ENCODE measurements at regions not wholly inside any gene's neighbourhood (a gene's known extent, or its start where the extent isn't known, plus 50 kb on each side); places are given as distances from the start of the nearest gene placed in this dataset.

DNA sequence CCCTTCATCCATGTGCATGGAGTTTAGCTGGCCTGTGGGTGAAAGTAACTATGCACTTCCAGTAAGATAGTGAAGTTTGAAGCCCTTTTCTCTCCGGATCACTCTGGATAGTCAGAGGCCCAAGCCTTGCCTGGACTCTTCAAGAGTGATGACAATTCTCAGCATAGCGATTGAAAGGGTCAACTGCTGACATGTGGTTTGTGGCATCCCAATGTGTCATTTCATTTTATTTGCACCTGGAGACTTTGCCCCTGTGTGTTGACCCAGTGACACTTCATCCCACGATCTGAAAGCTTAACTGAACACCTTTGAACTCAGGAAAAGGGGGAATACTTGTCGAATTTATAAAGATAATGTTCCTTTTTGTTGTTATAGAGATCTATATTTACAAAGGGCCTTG, 711.9 kb upstream of the TMEM132C start:
- TF ChIP-seq RAD21 (IDR thresholded peaks at IDR 0.05; ENCODE audit: low read depth) (no peak), NFIC (IDR thresholded peaks at IDR 0.05) (no peak), TCF12 (IDR thresholded peaks at IDR 0.05; ENCODE audit: low read depth) (no peak), CEBPB (IDR thresholded peaks at IDR 0.05) (no peak), ZBTB7A (IDR thresholded peaks at IDR 0.05; ENCODE audit: low read depth) (no peak)
- TF ChIP-seq, protein P1, sequence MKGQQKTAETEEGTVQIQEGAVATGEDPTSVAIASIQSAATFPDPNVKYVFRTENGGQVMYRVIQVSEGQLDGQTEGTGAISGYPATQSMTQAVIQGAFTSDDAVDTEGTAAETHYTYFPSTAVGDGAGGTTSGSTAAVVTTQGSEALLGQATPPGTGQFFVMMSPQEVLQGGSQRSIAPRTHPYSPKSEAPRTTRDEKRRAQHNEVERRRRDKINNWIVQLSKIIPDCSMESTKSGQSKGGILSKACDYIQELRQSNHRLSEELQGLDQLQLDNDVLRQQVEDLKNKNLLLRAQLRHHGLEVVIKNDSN (IDR thresholded peaks at IDR 0.05) = no peak

DNA sequence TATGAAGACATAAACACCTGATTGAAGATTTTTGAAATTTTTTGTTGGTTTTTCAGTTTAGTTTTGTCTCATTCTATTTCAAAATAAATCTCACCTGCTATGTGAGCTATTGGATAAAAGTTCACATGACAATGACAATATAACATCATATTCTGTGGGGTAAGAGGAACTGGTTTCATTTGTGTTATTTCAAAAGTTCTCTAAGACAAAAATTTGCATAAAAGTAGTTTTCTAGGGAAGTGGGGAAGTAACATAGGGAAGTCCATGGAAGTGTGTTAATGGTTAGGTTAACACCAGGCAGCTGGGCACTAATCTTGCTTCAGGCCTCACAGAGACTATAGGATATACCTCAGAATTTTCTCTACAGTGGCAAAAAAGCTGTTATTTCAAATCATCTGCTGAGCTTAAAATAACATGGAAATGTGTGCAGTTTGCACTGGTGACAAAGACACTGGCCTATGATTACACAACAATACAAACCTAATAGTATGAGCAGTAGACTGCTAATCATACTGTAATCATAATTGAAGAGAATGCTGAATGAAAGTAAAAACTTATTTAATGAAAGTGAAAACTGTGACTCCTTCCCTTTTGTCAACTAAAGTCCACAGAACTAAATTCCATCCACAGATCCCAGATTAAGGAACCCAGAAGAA, 710.6 kb upstream of the TMEM132C start:
- TF ChIP-seq CREB1 (IDR thresholded peaks at IDR 0.05; ENCODE audit: low read depth) (no peak), RAD21 (IDR thresholded peaks at IDR 0.05; ENCODE audit: low read depth) (no peak), FOXM1 (IDR thresholded peaks at IDR 0.05; ENCODE audit: borderline replicate concordance, low read depth) (no peak), YY1 (IDR thresholded peaks at IDR 0.05; ENCODE audit: low read depth) (no peak), ZBTB7A (IDR thresholded peaks at IDR 0.05; ENCODE audit: low read depth) (no peak), NFIC (IDR thresholded peaks at IDR 0.05) (no peak), TAF1 (IDR thresholded peaks at IDR 0.05; ENCODE audit: low read depth) (no peak)
- TF ChIP-seq, protein P2, sequence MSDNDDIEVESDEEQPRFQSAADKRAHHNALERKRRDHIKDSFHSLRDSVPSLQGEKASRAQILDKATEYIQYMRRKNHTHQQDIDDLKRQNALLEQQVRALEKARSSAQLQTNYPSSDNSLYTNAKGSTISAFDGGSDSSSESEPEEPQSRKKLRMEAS (IDR thresholded peaks at IDR 0.05) = no peak

DNA sequence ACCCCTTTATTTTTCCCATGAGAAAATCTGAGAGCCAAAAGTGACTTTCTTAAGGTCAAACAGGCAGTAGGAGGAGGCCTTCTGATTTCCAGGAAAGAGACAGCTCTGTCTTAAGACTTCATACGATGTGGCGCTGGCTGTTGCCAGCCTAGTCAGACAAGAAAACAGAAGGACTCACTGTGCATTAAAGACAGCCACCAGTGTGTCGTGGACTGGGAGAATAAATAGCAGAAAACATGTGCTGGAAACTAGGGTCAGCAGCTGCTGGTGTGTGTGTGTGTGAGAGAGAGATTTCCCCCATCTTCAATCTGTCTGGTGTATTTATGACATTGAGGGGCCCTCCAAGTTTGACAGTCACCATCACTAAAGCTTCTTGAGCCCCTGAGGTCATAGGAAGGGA, 708.6 kb upstream of the TMEM132C start:
- TF ChIP-seq CREB1 (IDR thresholded peaks at IDR 0.05; ENCODE audit: low read depth) (no peak), TCF12 (IDR thresholded peaks at IDR 0.05; ENCODE audit: low read depth) (no peak)
- TF ChIP-seq, protein P1 (IDR thresholded peaks at IDR 0.05) = no peak

DNA sequence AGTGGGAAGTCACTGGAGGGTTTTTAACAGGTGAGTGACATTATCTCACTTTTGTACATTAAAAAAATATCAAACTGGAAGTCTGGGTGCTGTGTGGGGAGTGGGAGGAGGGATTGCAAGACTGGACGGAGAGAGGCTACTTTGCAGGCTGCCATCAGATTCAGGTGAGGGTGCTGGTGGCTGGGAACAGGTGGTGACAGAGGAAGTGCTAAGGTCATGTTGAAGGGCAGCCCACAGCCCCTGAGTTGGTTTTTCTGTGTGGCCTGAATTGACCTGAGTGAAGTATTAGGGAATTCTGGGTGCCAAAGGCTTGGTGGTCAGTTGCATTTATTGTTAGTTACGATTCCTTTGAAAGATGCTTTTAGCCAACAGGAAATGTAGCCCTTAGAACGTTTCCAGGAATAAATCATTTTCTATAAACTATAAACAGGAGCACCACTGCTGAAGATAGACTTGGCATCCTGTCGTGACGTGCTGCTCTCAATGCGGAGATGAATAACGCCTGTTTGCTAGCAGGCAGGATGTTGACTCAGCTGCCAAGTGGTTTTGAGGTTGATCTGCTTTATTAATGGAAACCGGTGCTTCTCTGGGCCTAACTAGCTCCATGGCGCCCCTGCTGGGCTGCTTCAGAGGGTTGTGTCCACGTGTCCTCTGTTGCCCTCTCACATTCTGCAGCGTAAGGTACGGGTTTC, 707.5 kb upstream of the TMEM132C start:
- TF ChIP-seq, protein P2 (IDR thresholded peaks at IDR 0.05) = no peak
- TF ChIP-seq FOXM1 (IDR thresholded peaks at IDR 0.05; ENCODE audit: borderline replicate concordance, low read depth) (no peak), TEAD4 (IDR thresholded peaks at IDR 0.05) (no peak), YY1 (IDR thresholded peaks at IDR 0.05; ENCODE audit: low read depth) (no peak), ZBTB7A (IDR thresholded peaks at IDR 0.05; ENCODE audit: low read depth) (no peak), TAF1 (IDR thresholded peaks at IDR 0.05; ENCODE audit: low read depth) (no peak), CREB1 (IDR thresholded peaks at IDR 0.05; ENCODE audit: low read depth) (no peak), NFIC (IDR thresholded peaks at IDR 0.05) (no peak), EP300 (IDR thresholded peaks at IDR 0.05; ENCODE audit: borderline replicate concordance) (no peak), CEBPB (IDR thresholded peaks at IDR 0.05) (no peak), EGR1 (IDR thresholded peaks at IDR 0.05) (no peak), TCF12 (IDR thresholded peaks at IDR 0.05; ENCODE audit: low read depth) (no peak), RAD21 (IDR thresholded peaks at IDR 0.05; ENCODE audit: low read depth) (no peak)
- TF ChIP-seq, protein P1 (IDR thresholded peaks at IDR 0.05) = no peak
- TF ChIP-seq, protein P3, sequence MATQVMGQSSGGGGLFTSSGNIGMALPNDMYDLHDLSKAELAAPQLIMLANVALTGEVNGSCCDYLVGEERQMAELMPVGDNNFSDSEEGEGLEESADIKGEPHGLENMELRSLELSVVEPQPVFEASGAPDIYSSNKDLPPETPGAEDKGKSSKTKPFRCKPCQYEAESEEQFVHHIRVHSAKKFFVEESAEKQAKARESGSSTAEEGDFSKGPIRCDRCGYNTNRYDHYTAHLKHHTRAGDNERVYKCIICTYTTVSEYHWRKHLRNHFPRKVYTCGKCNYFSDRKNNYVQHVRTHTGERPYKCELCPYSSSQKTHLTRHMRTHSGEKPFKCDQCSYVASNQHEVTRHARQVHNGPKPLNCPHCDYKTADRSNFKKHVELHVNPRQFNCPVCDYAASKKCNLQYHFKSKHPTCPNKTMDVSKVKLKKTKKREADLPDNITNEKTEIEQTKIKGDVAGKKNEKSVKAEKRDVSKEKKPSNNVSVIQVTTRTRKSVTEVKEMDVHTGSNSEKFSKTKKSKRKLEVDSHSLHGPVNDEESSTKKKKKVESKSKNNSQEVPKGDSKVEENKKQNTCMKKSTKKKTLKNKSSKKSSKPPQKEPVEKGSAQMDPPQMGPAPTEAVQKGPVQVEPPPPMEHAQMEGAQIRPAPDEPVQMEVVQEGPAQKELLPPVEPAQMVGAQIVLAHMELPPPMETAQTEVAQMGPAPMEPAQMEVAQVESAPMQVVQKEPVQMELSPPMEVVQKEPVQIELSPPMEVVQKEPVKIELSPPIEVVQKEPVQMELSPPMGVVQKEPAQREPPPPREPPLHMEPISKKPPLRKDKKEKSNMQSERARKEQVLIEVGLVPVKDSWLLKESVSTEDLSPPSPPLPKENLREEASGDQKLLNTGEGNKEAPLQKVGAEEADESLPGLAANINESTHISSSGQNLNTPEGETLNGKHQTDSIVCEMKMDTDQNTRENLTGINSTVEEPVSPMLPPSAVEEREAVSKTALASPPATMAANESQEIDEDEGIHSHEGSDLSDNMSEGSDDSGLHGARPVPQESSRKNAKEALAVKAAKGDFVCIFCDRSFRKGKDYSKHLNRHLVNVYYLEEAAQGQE (IDR thresholded peaks at IDR 0.05; ENCODE audit: low read depth) = no peak

DNA sequence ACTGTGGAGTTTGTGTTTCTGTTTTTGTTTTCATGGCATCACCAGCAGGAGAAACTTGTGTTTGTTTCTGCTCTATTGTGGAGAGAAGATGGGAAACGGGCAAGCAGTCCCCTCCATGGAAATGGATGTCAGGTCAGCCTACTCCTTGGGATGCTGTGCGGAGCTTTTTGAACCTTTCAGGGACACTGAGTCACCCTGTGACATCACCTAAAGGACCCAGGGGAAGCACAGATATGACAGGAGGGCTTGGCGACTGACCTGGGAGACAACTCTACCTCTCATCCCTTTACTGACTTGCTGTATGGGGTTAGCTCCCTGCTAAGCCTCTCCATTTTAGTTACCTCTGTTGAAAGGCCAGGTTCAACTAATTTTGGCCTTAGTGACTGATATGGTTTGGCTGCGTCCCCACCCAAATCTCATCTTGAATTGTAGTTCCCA, 706.9 kb upstream of the TMEM132C start:
- TF ChIP-seq TCF12 (IDR thresholded peaks at IDR 0.05; ENCODE audit: low read depth) = no peak
- TF ChIP-seq CEBPB (IDR thresholded peaks at IDR 0.05) = no peak

DNA sequence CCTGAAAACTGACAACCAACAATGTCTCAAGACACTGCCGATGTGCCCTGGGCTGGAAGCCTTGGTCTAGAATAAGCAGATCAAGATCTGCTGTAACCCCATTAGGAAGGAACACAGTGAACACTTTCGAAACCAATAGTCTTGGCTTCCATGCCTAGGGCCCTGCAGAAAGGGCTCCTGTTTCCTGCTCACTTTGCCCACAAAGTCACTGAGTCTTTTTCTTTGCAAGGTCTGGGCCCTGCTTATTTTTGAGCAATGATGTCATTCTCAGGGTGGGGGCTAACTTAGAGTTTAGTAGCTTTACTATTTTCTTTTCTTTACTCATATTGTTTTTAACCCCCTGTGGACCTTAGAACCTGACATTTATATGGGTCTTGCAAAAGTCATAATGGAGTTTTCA, 704.2 kb upstream of the TMEM132C start:
- TF ChIP-seq NFIC (IDR thresholded peaks at IDR 0.05) (no peak), TCF12 (IDR thresholded peaks at IDR 0.05; ENCODE audit: low read depth) (no peak), CEBPB (IDR thresholded peaks at IDR 0.05) (no peak), RAD21 (IDR thresholded peaks at IDR 0.05; ENCODE audit: low read depth) (no peak), CREB1 (IDR thresholded peaks at IDR 0.05; ENCODE audit: low read depth) (no peak), EP300 (IDR thresholded peaks at IDR 0.05; ENCODE audit: borderline replicate concordance) (no peak), YY1 (IDR thresholded peaks at IDR 0.05; ENCODE audit: low read depth) (no peak), TAF1 (IDR thresholded peaks at IDR 0.05; ENCODE audit: low read depth) (no peak), TEAD4 (IDR thresholded peaks at IDR 0.05) (no peak)
- TF ChIP-seq, protein P3 (IDR thresholded peaks at IDR 0.05; ENCODE audit: low read depth) = no peak
- TF ChIP-seq, protein P1 (IDR thresholded peaks at IDR 0.05) = no peak
- TF ChIP-seq, protein P2 (IDR thresholded peaks at IDR 0.05) = no peak
